ENCODE measurements at regions not wholly inside any gene's neighbourhood (a gene's known extent, or its start where the extent isn't known, plus 50 kb on each side); places are given as distances from the start of the nearest gene placed in this dataset.

DNA sequence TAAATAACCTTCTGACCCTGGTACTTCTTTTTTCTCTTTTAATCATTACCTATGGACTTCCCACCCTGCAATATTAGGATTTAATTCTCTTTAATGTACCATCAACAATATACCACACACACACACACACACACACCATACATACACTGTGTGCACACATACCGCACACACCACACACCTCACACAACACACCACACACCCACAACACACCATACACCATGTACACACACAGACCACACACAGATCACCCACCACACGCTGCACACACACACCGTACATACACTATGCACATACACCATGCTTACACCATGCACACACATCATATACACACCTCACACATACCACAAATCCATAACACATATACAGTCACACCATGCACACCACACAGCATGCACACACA, 57.4 kb upstream of the MAP3K4 start (continued):
- TF ChIP-seq, protein P1, sequence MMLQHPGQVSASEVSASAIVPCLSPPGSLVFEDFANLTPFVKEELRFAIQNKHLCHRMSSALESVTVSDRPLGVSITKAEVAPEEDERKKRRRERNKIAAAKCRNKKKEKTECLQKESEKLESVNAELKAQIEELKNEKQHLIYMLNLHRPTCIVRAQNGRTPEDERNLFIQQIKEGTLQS (IDR thresholded peaks at IDR 0.05; ENCODE audit: insufficient read depth, low read depth, low read length): no peak
- TF ChIP-seq MAFK (IDR thresholded peaks at IDR 0.05; ENCODE audit: low read depth, low read length) (no peak), ASH2L (IDR thresholded peaks at IDR 0.05; ENCODE audit: low read length) (no peak), PHF8 (conservative IDR thresholded peaks at IDR 0.05; ENCODE audit: low read depth, low read length) (no peak), CBX5 (IDR thresholded peaks at IDR 0.05; ENCODE audit: low read depth, low read length) (no peak)
- TF ChIP-seq, protein P2, sequence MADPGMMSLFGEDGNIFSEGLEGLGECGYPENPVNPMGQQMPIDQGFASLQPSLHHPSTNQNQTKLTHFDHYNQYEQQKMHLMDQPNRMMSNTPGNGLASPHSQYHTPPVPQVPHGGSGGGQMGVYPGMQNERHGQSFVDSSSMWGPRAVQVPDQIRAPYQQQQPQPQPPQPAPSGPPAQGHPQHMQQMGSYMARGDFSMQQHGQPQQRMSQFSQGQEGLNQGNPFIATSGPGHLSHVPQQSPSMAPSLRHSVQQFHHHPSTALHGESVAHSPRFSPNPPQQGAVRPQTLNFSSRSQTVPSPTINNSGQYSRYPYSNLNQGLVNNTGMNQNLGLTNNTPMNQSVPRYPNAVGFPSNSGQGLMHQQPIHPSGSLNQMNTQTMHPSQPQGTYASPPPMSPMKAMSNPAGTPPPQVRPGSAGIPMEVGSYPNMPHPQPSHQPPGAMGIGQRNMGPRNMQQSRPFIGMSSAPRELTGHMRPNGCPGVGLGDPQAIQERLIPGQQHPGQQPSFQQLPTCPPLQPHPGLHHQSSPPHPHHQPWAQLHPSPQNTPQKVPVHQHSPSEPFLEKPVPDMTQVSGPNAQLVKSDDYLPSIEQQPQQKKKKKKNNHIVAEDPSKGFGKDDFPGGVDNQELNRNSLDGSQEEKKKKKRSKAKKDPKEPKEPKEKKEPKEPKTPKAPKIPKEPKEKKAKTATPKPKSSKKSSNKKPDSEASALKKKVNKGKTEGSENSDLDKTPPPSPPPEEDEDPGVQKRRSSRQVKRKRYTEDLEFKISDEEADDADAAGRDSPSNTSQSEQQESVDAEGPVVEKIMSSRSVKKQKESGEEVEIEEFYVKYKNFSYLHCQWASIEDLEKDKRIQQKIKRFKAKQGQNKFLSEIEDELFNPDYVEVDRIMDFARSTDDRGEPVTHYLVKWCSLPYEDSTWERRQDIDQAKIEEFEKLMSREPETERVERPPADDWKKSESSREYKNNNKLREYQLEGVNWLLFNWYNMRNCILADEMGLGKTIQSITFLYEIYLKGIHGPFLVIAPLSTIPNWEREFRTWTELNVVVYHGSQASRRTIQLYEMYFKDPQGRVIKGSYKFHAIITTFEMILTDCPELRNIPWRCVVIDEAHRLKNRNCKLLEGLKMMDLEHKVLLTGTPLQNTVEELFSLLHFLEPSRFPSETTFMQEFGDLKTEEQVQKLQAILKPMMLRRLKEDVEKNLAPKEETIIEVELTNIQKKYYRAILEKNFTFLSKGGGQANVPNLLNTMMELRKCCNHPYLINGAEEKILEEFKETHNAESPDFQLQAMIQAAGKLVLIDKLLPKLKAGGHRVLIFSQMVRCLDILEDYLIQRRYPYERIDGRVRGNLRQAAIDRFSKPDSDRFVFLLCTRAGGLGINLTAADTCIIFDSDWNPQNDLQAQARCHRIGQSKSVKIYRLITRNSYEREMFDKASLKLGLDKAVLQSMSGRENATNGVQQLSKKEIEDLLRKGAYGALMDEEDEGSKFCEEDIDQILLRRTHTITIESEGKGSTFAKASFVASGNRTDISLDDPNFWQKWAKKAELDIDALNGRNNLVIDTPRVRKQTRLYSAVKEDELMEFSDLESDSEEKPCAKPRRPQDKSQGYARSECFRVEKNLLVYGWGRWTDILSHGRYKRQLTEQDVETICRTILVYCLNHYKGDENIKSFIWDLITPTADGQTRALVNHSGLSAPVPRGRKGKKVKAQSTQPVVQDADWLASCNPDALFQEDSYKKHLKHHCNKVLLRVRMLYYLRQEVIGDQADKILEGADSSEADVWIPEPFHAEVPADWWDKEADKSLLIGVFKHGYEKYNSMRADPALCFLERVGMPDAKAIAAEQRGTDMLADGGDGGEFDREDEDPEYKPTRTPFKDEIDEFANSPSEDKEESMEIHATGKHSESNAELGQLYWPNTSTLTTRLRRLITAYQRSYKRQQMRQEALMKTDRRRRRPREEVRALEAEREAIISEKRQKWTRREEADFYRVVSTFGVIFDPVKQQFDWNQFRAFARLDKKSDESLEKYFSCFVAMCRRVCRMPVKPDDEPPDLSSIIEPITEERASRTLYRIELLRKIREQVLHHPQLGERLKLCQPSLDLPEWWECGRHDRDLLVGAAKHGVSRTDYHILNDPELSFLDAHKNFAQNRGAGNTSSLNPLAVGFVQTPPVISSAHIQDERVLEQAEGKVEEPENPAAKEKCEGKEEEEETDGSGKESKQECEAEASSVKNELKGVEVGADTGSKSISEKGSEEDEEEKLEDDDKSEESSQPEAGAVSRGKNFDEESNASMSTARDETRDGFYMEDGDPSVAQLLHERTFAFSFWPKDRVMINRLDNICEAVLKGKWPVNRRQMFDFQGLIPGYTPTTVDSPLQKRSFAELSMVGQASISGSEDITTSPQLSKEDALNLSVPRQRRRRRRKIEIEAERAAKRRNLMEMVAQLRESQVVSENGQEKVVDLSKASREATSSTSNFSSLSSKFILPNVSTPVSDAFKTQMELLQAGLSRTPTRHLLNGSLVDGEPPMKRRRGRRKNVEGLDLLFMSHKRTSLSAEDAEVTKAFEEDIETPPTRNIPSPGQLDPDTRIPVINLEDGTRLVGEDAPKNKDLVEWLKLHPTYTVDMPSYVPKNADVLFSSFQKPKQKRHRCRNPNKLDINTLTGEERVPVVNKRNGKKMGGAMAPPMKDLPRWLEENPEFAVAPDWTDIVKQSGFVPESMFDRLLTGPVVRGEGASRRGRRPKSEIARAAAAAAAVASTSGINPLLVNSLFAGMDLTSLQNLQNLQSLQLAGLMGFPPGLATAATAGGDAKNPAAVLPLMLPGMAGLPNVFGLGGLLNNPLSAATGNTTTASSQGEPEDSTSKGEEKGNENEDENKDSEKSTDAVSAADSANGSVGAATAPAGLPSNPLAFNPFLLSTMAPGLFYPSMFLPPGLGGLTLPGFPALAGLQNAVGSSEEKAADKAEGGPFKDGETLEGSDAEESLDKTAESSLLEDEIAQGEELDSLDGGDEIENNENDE (IDR thresholded peaks at IDR 0.05; ENCODE audit: insufficient replicate concordance, low read length): no peak
- TF ChIP-seq, protein P3, sequence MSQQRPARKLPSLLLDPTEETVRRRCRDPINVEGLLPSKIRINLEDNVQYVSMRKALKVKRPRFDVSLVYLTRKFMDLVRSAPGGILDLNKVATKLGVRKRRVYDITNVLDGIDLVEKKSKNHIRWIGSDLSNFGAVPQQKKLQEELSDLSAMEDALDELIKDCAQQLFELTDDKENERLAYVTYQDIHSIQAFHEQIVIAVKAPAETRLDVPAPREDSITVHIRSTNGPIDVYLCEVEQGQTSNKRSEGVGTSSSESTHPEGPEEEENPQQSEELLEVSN (IDR thresholded peaks at IDR 0.05): no peak
